HepG2 (cell line): ENCODE measurements at regions not wholly inside any gene's neighbourhood (a gene's known extent, or its start where the extent isn't known, plus 50 kb on each side); places are given as distances from the start of the nearest gene placed in this dataset.

Source experiments
- ATAC-seq: fragments of 200-7000 bp; cut with Tn5 transposase; 3 replicates; pipeline ENCODE4 v1.9.1; 2020; ENCODE audit warnings: mild to moderate bottlenecking, moderate library complexity
- BruUV-seq: library from RNA; stranded (reverse); fragments of 400-500 nt; replicated peaks from 2 replicates; lab custom pipeline; 2021; lab: Mats Ljungman, UMichigan
- CTCF ChIA-PET: fragments of 300-600 bp; formaldehyde crosslinking; extraction: SDS; loops from one replicate; lab custom pipeline; 2021; ENCODE audit warnings: low total read pairs, inconsistent platforms, low intra/inter-chr PET ratio; lab: Yijun Ruan, JAX
- POLR2A ChIA-PET: fragments of 350-600 bp; sonication (Branson Sonifier 250); formaldehyde crosslinking; loops from one replicate; lab custom pipeline; 2020; ENCODE audit warnings: antibody characterized with exemption, inconsistent platforms; lab: Yijun Ruan, JAX
- DNase-seq: peaks from one replicate; pipeline ENCODE4 v3.0.0-alpha.2; 2015; ENCODE audit warnings: low spot score
- FAIRE-seq: peaks from 3 replicates; lab custom pipeline; 2011; peaks lifted over from hg19 to GRCh38; lab: Jason Lieb, UNC
- H2AFZ ChIP-seq: one replicate; pipeline ENCODE4 v1.6.1; 2011; ENCODE audit warnings: low read length, inconsistent platforms
- H3K27ac ChIP-seq: fragments of 300-600 bp; 3 replicates; pipeline ENCODE4 v1.8.0; 2011; ENCODE audit warnings: mixed run types, mild to moderate bottlenecking, mixed read lengths, low read length, inconsistent platforms; ENCODE audit not compliant: insufficient read depth; ENCODE audit errors: extremely low read length
- H3K27me3 ChIP-seq, 2 experiments: fragments of 200-600 bp in 1 of 2; 2 replicates in 1 of 2; 3 replicates in 1 of 2; pipeline versions ENCODE4 v1.6.0 to v1.8.0; 2011; ENCODE audit warnings: low read length in 2 of 2, mild to moderate bottlenecking in 2 of 2, moderate library complexity in 2 of 2, inconsistent platforms in 1 of 2; ENCODE audit not compliant: insufficient read depth in 2 of 2, control insufficient read depth in 1 of 2
- H3K36me3 ChIP-seq, 2 experiments: fragments of 200-600 bp in 1 of 2; replicated peaks in 1 of 2; 2 replicates in 1 of 2; 3 replicates in 1 of 2; pipeline versions ENCODE4 v1.5.1 to v1.8.0; 2011; ENCODE audit warnings: low read length in 2 of 2, inconsistent platforms in 1 of 2; ENCODE audit not compliant: insufficient read depth in 2 of 2, control insufficient read depth in 1 of 2
- H3K4me1 ChIP-seq: 2 replicates; pipeline ENCODE4 v1.5.1; 2012; ENCODE audit warnings: low read length, inconsistent platforms; ENCODE audit not compliant: insufficient read depth
- H3K4me2 ChIP-seq: 2 replicates; pipeline ENCODE4 v1.6.0; 2011; ENCODE audit warnings: low read depth, low read length, inconsistent platforms
- H3K4me3 ChIP-seq, 3 experiments: fragments of 200-600 bp in 1 of 3; sonication (generic), shearing (Covaris generic) in 1 of 3; replicated peaks in 1 of 3; 2 replicates each; pipeline ENCODE4 v1.5.1; 2011 to 2016; ENCODE audit warnings: low read length in 3 of 3, inconsistent platforms in 2 of 3, low read depth in 2 of 3, mild to moderate bottlenecking in 2 of 3, control low read depth in 1 of 3, mixed read lengths in 1 of 3; ENCODE audit not compliant: insufficient read depth in 1 of 3
- H3K79me2 ChIP-seq: one replicate; pipeline ENCODE4 v1.6.1; 2011; ENCODE audit warnings: low read length, inconsistent platforms; ENCODE audit not compliant: insufficient read depth
- H3K9ac ChIP-seq: 2 replicates; pipeline ENCODE4 v1.6.0; 2011; ENCODE audit warnings: mild to moderate bottlenecking, low read depth, low read length, inconsistent platforms; ENCODE audit not compliant: insufficient read depth
- H3K9me3 ChIP-seq: 2 replicates; pipeline ENCODE4 v1.5.1; 2012; ENCODE audit warnings: mild to moderate bottlenecking, low read length
- H4K20me1 ChIP-seq: 2 replicates; pipeline ENCODE4 v1.6.0; 2011; ENCODE audit warnings: inconsistent platforms, mild to moderate bottlenecking, low read length, moderate library complexity; ENCODE audit not compliant: insufficient read depth
- BRF2 ChIP-seq: sonication (generic); formaldehyde crosslinking; IDR thresholded peaks from 2 replicates; pipeline ENCODE4 v1.8.1; 2022; ENCODE audit warnings: mild to moderate bottlenecking, missing genetic modification reagents
- CAMTA2 ChIP-seq: sonication (generic); formaldehyde crosslinking; IDR thresholded peaks from 2 replicates; pipeline ENCODE4 v1.4.0; 2020; ENCODE audit warnings: mild to moderate bottlenecking, missing genetic modification reagents, borderline replicate concordance
- CEBPB ChIP-seq: IDR thresholded peaks from 2 replicates; pipeline ENCODE4 v1.6.1; 2011; ENCODE audit warnings: low read depth, low read length, improper control_type of control experiment, borderline replicate concordance
- IRF2 ChIP-seq: IDR thresholded peaks from 2 replicates; pipeline ENCODE4 v1.6.1; 2018; ENCODE audit warnings: missing genetic modification reagents, missing compliant biosample characterization
- PRPF4 ChIP-seq: fragments of 200-400 bp; formaldehyde crosslinking; IDR thresholded peaks from 2 replicates; pipeline ENCODE4 v1.6.1; 2016; ENCODE audit warnings: low read length, low read depth; ENCODE audit not compliant: poor library complexity, severe bottlenecking
- SKI ChIP-seq: fragments of 450-650 bp; IDR thresholded peaks from one replicate; pipeline ENCODE4 v1.6.1; 2018; ENCODE audit warnings: mild to moderate bottlenecking; ENCODE audit not compliant: partially characterized antibody
- TAF1 ChIP-seq: sonication (generic); formaldehyde crosslinking; IDR thresholded peaks from 2 replicates; pipeline ENCODE4 v1.4.0; 2020; ENCODE audit warnings: missing genetic modification reagents
- ZC3H13 ChIP-seq: sonication (generic); formaldehyde crosslinking; IDR thresholded peaks from 2 replicates; pipeline ENCODE4 v1.8.1; 2023; ENCODE audit warnings: mild to moderate bottlenecking, missing genetic modification reagents, moderate library complexity
- ZMAT3 ChIP-seq: sonication (generic); formaldehyde crosslinking; conservative IDR thresholded peaks from 2 replicates; pipeline ENCODE4 v1.7.0; 2021; ENCODE audit warnings: missing genetic modification reagents
- ZNF350 ChIP-seq: sonication (generic); formaldehyde crosslinking; IDR thresholded peaks from 2 replicates; pipeline ENCODE4 v1.4.0; 2020; ENCODE audit warnings: mild to moderate bottlenecking, low read depth, missing genetic modification reagents, borderline replicate concordance
- ZNF747 ChIP-seq: sonication (generic); formaldehyde crosslinking; IDR thresholded peaks from 2 replicates; pipeline ENCODE4 v1.8.1; 2023; ENCODE audit warnings: missing genetic modification reagents, mild to moderate bottlenecking, borderline replicate concordance
- WGBS: methylation state at CpG from one replicate; pipeline ENCODE4 v1.1.6; 2017; ENCODE audit warnings: low lambda C conversion rate; 5-methylcytosine and 5-hydroxymethylcytosine counted together
- in situ Hi-C: cut with HindIII; loops from 2 replicates; pipeline ENCODE4 v1.10.0; 2017; ENCODE audit warnings: low pct_unique_long_range_greater_than_20kb; ENCODE audit not compliant: extremely low pct_ligation_motif_present
- intact Hi-C: fragments of 100-400 bp; cut with micrococcal nuclease; formaldehyde crosslinking; loops from one replicate; pipeline ENCODE4 v1.10.0; 2022; ENCODE audit not compliant: unreplicated experiment
- TF ChIP-seq, protein P1 (sequence below): conservative IDR thresholded peaks from 2 replicates; pipeline ENCODE4 v1.6.1; 2018; ENCODE audit warnings: missing genetic modification reagents
- TF ChIP-seq, protein P2 (sequence below): sonication (generic); formaldehyde crosslinking; IDR thresholded peaks from 2 replicates; pipeline ENCODE4 v1.9.0; 2021; ENCODE audit warnings: missing genetic modification reagents, borderline replicate concordance
- TF ChIP-seq, protein P3 (sequence below): IDR thresholded peaks from 2 replicates; pipeline ENCODE4 v1.6.1; 2016; ENCODE audit warnings: missing compliant biosample characterization, missing genetic modification reagents, borderline replicate concordance

DNA sequence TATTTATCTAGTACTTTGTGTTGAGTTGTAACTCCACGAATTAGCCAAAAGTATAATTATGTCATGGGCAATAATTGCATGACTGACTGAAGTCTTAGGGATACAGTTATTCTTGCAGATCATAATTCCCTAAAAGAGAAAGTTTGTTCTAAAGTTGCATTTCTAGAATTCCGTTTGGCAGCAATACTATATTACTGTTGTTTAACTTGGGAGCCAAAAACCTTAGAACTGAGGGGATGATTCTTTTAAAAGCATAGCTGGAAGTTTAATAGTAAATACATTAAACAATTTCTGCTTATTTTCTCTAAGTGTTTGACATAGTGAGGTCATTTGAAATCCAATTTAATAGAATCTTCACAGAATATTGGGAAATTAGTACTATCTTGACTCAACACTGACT lies 356.4 kb upstream of the ADAMTS5 start:
- no peak overlapping the region for H3K9ac ChIP-seq
- in situ Hi-C loops (no loop called here), intact Hi-C loops (no loop called here)
- H3K4me3 ChIP-seq = no peak overlapping the region
- ChIA-PET CTCF (no interaction called here), POLR2A (no interaction called here)
- FAIRE-seq (no peak), ATAC-seq (no peak), DNase-seq (no peak)
- H3K4me1 ChIP-seq = no peaks in the 10 kb centered on the region
- no peaks in the 10 kb centered on the region for H3K36me3 ChIP-seq
- no peak overlapping the region for H3K27ac ChIP-seq
- no TSS peak for BruUV-seq
- H3K9me3 ChIP-seq = peaks cover 77% of the 10 kb centered on the region
- TF ChIP-seq ZNF350 (CRISPR knock-in tag) = no peak
- TF ChIP-seq CAMTA2 (CRISPR knock-in tag) = no peak
- no peak overlapping the region for H3K4me2 ChIP-seq
- H3K27me3 ChIP-seq = no peaks in the 10 kb centered on the region
- no peaks in the 10 kb centered on the region for H3K79me2 ChIP-seq
- no peak overlapping the region for H2AFZ ChIP-seq
- H4K20me1 ChIP-seq = no peaks in the 10 kb centered on the region
- 4% methylated on average over 2 of the region's 2 CpGs for WGBS

GRCh38 chr21:27321791-27322190 lies 354.9 kb upstream of the ADAMTS5 start:
- ATAC-seq (no peak), DNase-seq (no peak), FAIRE-seq (no peak)
- CTCF ChIA-PET = no interaction called here
- BruUV-seq = no TSS peak
- H3K27ac ChIP-seq = no peak overlapping the region
- 2% methylated on average over 2 of the region's 2 CpGs for WGBS
- no peaks in the 10 kb centered on the region for H4K20me1 ChIP-seq
- H3K27me3 ChIP-seq = no peaks in the 10 kb centered on the region
- no peak overlapping the region for H3K4me2 ChIP-seq
- no peaks in the 10 kb centered on the region for H3K36me3 ChIP-seq
- POLR2A ChIA-PET = no interaction called here
- H3K4me3 ChIP-seq = no peak overlapping the region
- no peak overlapping the region for H2AFZ ChIP-seq
- in situ Hi-C loops (no loop called here), intact Hi-C loops (no loop called here)
- no peaks in the 10 kb centered on the region for H3K79me2 ChIP-seq
- H3K9me3 ChIP-seq = peaks cover 83% of the 10 kb centered on the region
- no peaks in the 10 kb centered on the region for H3K4me1 ChIP-seq
- H3K9ac ChIP-seq = no peak overlapping the region
- TF ChIP-seq, protein P1, sequence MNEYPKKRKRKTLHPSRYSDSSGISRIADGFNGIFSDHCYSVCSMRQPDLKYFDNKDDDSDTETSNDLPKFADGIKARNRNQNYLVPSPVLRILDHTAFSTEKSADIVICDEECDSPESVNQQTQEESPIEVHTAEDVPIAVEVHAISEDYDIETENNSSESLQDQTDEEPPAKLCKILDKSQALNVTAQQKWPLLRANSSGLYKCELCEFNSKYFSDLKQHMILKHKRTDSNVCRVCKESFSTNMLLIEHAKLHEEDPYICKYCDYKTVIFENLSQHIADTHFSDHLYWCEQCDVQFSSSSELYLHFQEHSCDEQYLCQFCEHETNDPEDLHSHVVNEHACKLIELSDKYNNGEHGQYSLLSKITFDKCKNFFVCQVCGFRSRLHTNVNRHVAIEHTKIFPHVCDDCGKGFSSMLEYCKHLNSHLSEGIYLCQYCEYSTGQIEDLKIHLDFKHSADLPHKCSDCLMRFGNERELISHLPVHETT (CRISPR knock-in tag) = no peak
- TF ChIP-seq, protein P2, sequence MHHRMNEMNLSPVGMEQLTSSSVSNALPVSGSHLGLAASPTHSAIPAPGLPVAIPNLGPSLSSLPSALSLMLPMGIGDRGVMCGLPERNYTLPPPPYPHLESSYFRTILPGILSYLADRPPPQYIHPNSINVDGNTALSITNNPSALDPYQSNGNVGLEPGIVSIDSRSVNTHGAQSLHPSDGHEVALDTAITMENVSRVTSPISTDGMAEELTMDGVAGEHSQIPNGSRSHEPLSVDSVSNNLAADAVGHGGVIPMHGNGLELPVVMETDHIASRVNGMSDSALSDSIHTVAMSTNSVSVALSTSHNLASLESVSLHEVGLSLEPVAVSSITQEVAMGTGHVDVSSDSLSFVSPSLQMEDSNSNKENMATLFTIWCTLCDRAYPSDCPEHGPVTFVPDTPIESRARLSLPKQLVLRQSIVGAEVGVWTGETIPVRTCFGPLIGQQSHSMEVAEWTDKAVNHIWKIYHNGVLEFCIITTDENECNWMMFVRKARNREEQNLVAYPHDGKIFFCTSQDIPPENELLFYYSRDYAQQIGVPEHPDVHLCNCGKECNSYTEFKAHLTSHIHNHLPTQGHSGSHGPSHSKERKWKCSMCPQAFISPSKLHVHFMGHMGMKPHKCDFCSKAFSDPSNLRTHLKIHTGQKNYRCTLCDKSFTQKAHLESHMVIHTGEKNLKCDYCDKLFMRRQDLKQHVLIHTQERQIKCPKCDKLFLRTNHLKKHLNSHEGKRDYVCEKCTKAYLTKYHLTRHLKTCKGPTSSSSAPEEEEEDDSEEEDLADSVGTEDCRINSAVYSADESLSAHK (CRISPR knock-in tag) = no peak
- TF ChIP-seq ZNF747 (CRISPR knock-in tag) (no peak), ZC3H13 (CRISPR knock-in tag) (no peak), SKI (no peak), TAF1 (CRISPR knock-in tag) (no peak), CEBPB (no peak), ZMAT3 (CRISPR knock-in tag) (no peak), IRF2 (no peak), PRPF4 (no peak), BRF2 (CRISPR knock-in tag) (no peak)
- TF ChIP-seq, protein P3, sequence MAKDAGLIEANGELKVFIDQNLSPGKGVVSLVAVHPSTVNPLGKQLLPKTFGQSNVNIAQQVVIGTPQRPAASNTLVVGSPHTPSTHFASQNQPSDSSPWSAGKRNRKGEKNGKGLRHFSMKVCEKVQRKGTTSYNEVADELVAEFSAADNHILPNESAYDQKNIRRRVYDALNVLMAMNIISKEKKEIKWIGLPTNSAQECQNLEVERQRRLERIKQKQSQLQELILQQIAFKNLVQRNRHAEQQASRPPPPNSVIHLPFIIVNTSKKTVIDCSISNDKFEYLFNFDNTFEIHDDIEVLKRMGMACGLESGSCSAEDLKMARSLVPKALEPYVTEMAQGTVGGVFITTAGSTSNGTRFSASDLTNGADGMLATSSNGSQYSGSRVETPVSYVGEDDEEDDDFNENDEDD (CRISPR knock-in tag) = no peak
